CD4-positive, alpha-beta T cell treated with Interleukin-2 at 100 ng/mL for 4 hours (primary cell): ENCODE measurements at regions not wholly inside any gene's neighbourhood (a gene's known extent, or its start where the extent isn't known, plus 50 kb on each side); places are given as distances from the start of the nearest gene placed in this dataset.

Experiments used
- DNase-seq: peaks from one replicate; pipeline ENCODE4 v3.0.0-alpha.2; 2020; ENCODE audit warnings: low spot score

GRCh38 chr5:117488976-117489500 lies 914.4 kb upstream of the SEMA6A start:
- no peak for DNase-seq

GRCh38 chr5:117487556-117487955 lies 912.9 kb upstream of the SEMA6A start:
- no peak for DNase-seq

DNA sequence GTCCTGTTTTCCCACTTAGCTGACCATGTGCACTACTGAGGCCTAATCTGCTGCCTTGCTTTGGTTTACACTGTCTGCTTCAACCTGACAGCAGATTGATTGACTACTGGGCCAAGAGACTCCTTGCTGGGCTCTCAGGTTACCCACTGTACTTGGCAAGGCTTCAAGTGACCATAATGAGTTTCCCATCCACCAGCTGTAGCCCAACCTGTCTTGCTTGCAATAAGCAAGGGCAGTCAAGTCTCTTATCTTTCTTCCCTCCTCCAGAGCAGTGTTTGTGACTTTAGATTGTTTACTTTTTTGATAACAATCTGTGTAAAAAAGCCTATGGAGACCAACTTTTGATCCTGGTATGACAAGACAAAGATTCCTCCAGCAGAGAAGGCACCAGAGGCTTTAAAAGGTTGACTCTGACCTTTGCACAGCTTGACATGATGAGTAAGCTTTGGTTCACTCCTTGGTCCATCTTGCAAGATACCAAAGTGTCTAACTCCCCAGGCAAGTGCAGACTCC lies 912.3 kb upstream of the SEMA6A start:
- no peak for DNase-seq

- no peak for DNase-seq
Measured at GRCh38 chr5:117486261-117486660, 911.6 kb upstream of the SEMA6A start.

- no peak for DNase-seq
Measured at GRCh38 chr5:117475919-117476318, 901.3 kb upstream of the SEMA6A start.

DNA sequence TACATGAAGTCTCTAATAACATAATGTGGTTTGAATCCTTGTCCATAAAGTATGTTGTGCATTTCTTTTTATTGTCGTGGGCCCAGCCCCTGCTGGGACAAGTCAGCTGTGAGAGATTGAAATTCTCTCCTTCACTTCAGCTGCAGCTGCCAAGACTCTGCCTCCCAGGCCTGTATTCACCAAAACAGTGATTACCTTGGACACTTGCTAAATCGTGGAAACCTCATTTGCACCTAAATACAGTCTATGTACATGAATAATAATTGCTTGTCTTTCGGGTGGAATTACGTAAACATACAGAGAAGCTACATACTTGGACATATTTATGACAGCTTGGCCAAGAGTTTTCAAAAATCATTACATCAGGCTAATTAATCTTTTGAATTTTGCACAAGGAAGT lies 898.5 kb upstream of the SEMA6A start:
- no peak for DNase-seq

DNA sequence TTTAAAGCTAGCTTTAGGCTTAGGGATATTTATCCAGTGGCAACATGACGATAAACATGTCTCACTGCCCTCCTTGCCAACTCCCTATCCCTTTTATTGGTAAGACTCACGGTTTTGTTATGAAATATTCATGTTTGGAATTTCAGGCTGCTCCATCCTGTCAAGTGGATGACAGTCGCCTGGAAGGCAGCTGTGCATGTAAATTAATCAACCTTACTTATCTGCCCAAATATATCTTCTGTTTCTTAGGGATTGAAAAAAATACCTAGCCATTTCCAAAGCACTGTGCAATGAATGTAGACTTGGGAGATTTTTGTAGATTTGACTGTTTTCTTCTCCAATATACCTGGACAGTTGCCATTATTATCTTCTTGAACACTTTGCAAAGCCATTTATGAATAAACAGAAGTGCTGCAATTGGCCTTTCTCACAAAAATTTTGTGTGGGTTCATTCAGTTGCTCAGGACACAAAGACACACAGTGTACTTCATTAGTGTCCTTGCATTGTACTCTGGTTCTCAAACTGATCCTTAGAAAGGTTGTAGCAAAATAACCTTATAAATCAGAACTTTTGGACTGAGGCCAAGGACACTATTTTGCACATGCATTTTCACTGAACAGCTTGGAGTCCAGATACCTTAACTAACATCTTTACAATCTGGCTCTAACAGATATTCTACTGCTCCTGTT lies 889.4 kb upstream of the SEMA6A start:
- no peak for DNase-seq

DNA sequence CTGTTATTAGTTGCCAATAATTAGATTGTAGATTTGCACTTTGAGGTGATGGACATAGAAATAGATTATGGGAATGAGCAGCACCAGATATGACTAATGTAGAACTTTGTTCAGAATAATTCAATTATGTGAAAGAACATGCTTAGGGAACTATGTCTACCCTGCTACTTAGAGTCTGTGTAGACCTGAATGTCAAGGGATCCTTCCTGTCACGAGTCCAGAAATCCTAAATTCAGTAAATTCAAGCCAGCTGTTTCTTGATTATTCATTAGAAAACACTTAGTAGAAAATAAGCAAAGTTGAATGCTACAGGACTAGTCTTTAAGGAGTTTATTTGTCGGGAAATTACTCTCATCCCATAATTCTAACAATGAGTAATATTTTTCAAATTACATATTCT lies 887.3 kb upstream of the SEMA6A start:
- no peak for DNase-seq

DNA sequence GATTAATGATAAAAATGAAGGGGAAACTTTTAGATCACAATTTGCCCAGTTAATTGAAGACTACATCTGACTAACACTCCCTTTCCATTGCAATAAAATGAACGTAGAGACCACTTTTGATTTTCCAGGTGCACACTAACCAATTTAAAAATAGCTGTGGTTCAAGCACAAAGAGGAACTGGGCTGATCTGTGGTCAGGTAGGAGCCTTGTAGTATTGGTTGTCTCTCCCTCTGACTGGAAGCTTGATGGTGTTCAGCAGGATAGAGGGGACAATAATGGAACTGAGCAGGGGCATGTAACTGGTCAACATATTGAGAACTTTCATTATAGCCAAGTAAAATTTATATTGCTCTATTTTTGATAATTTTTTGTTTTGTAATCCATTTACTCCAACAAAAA lies 886.8 kb upstream of the SEMA6A start:
- no peak for DNase-seq

GRCh38 chr5:117457656-117458055 lies 883.0 kb upstream of the SEMA6A start:
- no peak for DNase-seq

GRCh38 chr5:117456866-117457470 lies 882.3 kb upstream of the SEMA6A start:
- DNase-seq: no peak

DNA sequence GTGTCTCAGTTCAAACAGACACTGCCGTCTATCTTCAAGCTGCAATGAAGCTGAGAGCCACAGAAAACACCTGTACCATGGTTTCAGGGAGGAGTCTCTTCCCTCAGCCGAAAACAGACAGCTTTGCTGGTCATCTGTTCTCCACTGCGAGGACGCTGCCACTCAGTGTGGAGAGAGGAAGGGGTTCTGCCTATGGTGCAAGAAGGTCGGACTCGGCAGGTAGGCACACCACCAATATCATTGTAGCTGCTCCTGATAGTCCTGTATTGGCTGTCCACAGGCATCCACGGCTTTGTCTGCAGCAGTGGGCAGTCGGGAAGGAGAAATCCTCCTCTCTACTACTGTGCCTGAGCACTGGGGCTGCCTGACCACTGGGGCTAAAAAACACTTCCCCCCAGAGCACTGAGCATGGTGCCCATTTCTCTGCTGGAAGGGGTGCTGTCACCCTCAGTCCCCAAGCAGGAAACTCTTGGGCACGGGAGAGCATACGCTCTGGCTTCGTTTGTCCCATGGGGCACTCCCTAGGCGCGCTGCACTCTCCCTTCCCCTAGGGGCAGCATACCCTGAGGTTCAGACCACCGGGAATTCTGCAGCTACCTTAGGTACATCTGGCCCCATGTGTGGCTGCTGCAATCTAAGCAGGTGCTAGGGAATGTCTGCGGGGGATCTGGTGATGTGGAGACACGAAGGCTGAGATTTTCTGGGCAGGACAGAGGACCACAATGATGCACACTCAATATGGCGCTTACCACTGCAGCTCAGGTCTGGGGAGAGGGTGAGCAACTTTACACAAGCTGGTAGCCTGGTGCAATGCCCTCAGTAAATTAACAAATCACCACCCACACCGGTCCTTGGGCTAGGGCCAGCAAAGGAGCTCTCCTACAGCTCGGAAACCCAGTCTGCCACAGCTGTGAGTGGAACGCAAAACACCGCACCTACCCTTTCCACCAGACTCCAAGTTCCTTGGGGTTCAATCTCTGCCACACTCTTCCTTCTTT lies 880.9 kb upstream of the SEMA6A start:
- DNase-seq: no peak

- DNase-seq: peak; percentile 60
Measured at GRCh38 chr5:117454716-117455212, 880.1 kb upstream of the SEMA6A start.

DNA sequence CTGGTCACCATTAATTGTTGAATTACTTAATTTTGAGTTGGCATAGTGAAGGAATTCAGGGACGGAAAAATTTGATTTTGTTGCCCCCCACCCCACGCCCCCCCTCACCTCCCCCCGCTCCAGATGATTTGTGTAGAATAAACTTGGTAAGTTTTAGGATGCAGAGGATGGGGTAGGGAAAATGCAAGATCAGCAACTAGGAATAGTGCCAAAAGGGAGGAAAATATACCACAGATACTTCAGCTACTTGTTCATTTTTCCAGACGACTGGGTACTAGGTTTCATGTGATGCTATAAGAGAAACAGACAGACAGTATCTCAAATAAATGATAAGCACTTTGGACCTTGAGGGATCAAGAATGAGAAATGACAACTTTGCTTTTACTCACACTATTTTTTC lies 862.2 kb upstream of the SEMA6A start:
- no peak for DNase-seq

DNA sequence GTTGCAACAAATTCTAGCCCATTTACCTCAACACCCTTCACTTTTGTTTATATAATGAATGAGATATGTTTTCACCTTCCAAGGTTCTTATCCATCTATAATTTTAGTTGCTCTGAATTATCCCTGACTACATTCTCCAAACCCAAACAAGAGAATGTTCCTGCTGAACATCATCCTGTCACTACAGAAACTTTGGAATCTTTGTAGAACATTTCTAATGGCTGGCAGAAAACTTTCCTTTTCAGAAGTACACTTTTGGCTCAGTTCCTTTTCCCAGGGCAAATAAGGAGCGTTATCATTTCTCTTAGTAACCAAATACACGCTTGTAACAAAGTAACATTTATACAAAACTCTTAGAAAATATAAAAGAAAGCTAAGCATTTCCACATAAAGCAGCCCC lies 860.6 kb upstream of the SEMA6A start:
- no peak for DNase-seq

- DNase-seq: no peak
Measured at GRCh38 chr5:117434254-117434653, 859.6 kb upstream of the SEMA6A start.

DNA sequence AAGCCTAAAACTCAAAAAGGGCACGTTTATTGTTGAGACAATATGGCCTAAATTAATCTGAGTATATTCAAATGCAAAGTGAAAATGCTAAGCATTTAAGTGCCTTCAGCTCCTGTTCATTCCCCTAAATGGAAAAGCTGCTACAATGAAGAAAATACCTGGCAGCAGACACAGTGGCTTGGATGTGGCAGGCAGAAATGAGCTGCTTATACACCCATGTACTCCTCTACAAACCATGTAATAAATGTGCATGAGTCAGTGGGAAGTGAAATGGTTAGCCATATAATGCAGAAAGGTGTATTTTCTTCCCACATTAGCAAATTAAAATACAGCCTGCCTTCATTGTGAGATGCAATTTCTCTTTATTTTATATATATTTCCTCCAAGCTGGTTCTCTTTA lies 859.2 kb upstream of the SEMA6A start:
- no peak for DNase-seq

GRCh38 chr5:117431091-117431490 lies 856.5 kb upstream of the SEMA6A start:
- no peak for DNase-seq

- DNase-seq: no peak
Measured at GRCh38 chr5:117425163-117425562, 850.5 kb upstream of the SEMA6A start.

DNA sequence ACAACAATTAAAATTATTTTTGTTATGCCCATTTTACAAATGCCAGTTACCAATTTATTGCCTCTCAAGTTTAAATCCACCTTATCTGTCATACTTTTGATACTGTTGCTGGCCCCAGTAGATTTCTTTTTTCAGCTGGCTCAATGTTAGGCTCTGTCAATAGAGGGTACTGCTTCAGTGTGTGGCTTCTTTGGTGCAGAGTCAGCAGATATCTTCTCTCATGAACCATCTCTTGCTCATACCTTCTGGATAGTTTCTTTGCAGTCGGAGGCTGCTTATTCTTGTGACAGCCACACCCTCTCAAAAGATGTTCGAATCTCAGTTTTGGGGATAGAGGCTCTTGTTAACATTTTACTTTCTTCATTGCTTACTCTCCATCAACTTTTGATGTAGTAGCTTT lies 849.9 kb upstream of the SEMA6A start:
- DNase-seq: no peak

GRCh38 chr5:117417501-117417900 lies 842.9 kb upstream of the SEMA6A start:
- DNase-seq: no peak

GRCh38 chr5:117414926-117415325 lies 840.3 kb upstream of the SEMA6A start:
- no peak for DNase-seq
